OCI-LY3 (cell line): ENCODE measurements at regions not wholly inside any gene's neighbourhood (a gene's known extent, or its start where the extent isn't known, plus 50 kb on each side); places are given as distances from the start of the nearest gene placed in this dataset.

Experiments
- H2AFZ ChIP-seq: fragments of 200-600, 300-600 bp; shearing (Covaris generic); 2 replicates; pipeline ENCODE4 v1.6.0; 2014; ENCODE audit warnings: antibody characterized with exemption, low read depth, low read length
- H3K27ac ChIP-seq: fragments of 200-600, 300-600 bp; sonication (generic); 2 replicates; pipeline ENCODE4 v1.5.1; 2014; ENCODE audit warnings: mild to moderate bottlenecking, low read length, moderate library complexity, mixed read lengths
- H3K27me3 ChIP-seq: fragments of 200-600, 300-600 bp; sonication (generic); 2 replicates; pipeline ENCODE4 v1.6.1; 2014; ENCODE audit warnings: low read depth, low read length, mixed read lengths
- H3K36me3 ChIP-seq: fragments of 200-600, 300-600 bp; sonication (generic); replicated peaks from 2 replicates; pipeline ENCODE3; 2014; ENCODE audit warnings: low read depth, low read length, mixed read lengths
- H3K4me1 ChIP-seq: fragments of 300-600, 200-600 bp; sonication (generic); 2 replicates; pipeline ENCODE4 v1.6.1; 2014; ENCODE audit warnings: low read length, mixed read lengths
- H3K4me2 ChIP-seq: fragments of 200-600, 300-600 bp; sonication (generic); 2 replicates; pipeline ENCODE4 v1.6.1; 2014; ENCODE audit warnings: low read length, mixed read lengths
- H3K4me3 ChIP-seq: fragments of 300-600, 200-600 bp; sonication (generic); 2 replicates; pipeline ENCODE4 v1.5.1; 2014; ENCODE audit warnings: antibody characterized with exemption, mild to moderate bottlenecking, low read length, moderate library complexity
- H3K79me2 ChIP-seq: fragments of 300-600, 200-600 bp; shearing (Covaris generic); 2 replicates; pipeline ENCODE4 v1.6.1; 2014; ENCODE audit warnings: mild to moderate bottlenecking, low read length, mixed read lengths
- H3K9ac ChIP-seq: fragments of 300-600, 200-600 bp; shearing (Covaris generic); 2 replicates; pipeline ENCODE4 v1.6.0; 2014; ENCODE audit warnings: mild to moderate bottlenecking, low read length, moderate library complexity
- H3K9me3 ChIP-seq: fragments of 200-600, 300-600 bp; shearing (Covaris generic); 2 replicates; pipeline ENCODE4 v1.6.1; 2014; ENCODE audit warnings: low read length, mixed read lengths; ENCODE audit not compliant: insufficient read depth
- H4K20me1 ChIP-seq: fragments of 200-600, 300-600 bp; sonication (generic); 2 replicates; pipeline ENCODE4 v1.6.1; 2016; ENCODE audit warnings: low read length, mixed read lengths; ENCODE audit not compliant: insufficient read depth
- EZH2phosphoT487 ChIP-seq: fragments of 200-600 bp; shearing (Covaris generic); IDR thresholded peaks from 2 replicates; pipeline ENCODE4 v1.6.1; 2018; ENCODE audit warnings: antibody characterized with exemption, mixed run types, low read depth
- TF ChIP-seq, protein P1 (sequence below): fragments of 200-600, 300-600 bp; sonication (generic); IDR thresholded peaks from 2 replicates; pipeline ENCODE4 v1.5.1; 2014; ENCODE audit warnings: antibody characterized with exemption, low read length, low read depth

DNA sequence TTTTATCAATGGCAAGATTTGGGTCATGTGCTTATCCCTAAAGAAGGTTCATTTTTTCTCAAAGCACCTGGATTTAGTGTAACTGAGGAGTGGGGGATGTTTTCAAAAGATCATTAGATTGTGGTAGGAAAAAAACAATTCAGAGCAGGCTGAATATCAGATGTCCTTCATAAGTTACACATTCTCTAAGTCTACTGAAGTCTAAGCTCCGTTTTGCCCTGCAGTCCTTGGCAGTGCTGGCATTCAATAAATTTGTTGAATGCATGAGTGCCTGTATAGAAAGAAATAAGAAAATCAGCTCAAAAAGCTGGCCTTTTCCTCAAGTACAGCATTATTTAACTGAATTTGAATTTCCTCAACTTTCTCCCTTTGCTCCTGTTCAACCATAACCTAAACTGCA lies 819.0 kb upstream of the GRM7 start:
- H3K9ac ChIP-seq: no peak overlapping the region
- TF ChIP-seq EZH2phosphoT487: no peak
- TF ChIP-seq, protein P1, sequence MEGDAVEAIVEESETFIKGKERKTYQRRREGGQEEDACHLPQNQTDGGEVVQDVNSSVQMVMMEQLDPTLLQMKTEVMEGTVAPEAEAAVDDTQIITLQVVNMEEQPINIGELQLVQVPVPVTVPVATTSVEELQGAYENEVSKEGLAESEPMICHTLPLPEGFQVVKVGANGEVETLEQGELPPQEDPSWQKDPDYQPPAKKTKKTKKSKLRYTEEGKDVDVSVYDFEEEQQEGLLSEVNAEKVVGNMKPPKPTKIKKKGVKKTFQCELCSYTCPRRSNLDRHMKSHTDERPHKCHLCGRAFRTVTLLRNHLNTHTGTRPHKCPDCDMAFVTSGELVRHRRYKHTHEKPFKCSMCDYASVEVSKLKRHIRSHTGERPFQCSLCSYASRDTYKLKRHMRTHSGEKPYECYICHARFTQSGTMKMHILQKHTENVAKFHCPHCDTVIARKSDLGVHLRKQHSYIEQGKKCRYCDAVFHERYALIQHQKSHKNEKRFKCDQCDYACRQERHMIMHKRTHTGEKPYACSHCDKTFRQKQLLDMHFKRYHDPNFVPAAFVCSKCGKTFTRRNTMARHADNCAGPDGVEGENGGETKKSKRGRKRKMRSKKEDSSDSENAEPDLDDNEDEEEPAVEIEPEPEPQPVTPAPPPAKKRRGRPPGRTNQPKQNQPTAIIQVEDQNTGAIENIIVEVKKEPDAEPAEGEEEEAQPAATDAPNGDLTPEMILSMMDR: no peak
- no peaks in the 10 kb centered on the region for H3K4me1 ChIP-seq
- H3K27ac ChIP-seq: no peak overlapping the region
- no peaks in the 10 kb centered on the region for H3K27me3 ChIP-seq
- H2AFZ ChIP-seq: no peak overlapping the region
- H3K79me2 ChIP-seq: no peaks in the 10 kb centered on the region
- no peak overlapping the region for H3K4me3 ChIP-seq
- H3K4me2 ChIP-seq: no peak overlapping the region
- peaks cover 5% of the 10 kb centered on the region for H3K36me3 ChIP-seq
- no peaks in the 10 kb centered on the region for H4K20me1 ChIP-seq
- H3K9me3 ChIP-seq: peaks cover 14% of the 10 kb centered on the region; the same call in 1 of the 2 replicates

DNA sequence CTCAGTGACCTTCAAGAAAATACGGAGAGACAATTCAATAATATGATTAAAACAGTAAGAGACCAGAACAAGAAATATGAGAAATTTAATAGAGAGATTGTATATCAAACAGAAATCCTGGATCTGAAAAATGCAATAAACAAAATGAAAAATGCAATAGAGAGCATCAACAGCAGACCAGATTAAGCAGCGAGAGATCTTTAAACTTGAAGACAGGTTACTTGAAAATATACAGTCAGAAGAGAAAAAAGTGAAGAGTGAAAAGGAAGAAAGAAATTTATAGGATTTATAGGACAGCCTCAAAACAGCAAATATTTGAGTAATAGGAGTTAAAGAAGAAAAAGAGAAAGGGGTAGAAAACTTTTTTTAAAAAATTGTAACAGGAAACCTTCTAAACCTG lies 813.9 kb upstream of the GRM7 start:
- Histone ChIP-seq H3K4me1 (no peaks in the 10 kb centered on the region), H3K36me3 (peaks cover 7% of the 10 kb centered on the region), H2AFZ (no peak overlapping the region), H4K20me1 (no peaks in the 10 kb centered on the region), H3K4me2 (no peak overlapping the region), H3K4me3 (no peak overlapping the region), H3K27ac (no peak overlapping the region), H3K79me2 (no peaks in the 10 kb centered on the region), H3K27me3 (no peaks in the 10 kb centered on the region), H3K9ac (no peak overlapping the region), H3K9me3 (peaks cover 14% of the 10 kb centered on the region; the same call in 1 of the 2 replicates)
- no peak for TF ChIP-seq EZH2phosphoT487
- TF ChIP-seq, protein P1: no peak

DNA sequence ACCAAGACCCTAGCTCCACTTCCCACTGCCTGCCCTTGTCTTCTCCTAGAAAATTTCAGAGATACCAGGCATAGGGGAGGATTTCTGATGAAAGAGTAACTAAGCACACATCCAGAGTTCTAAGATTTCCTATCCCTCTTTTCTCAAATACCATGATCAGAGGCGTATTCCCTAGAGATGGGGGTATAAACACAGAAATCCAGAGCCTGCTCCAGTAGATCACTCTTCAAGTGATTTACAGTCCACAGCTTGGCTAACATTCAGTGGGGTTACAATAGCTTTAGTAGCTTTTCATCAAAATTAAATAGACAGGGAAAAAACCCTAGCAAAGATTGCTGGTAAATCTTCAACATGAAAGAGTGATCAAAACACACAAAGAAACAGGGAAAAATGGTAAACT lies 800.7 kb upstream of the GRM7 start:
- Histone ChIP-seq H3K9ac (no peak overlapping the region), H3K27me3 (no peaks in the 10 kb centered on the region), H3K79me2 (no peaks in the 10 kb centered on the region), H4K20me1 (no peaks in the 10 kb centered on the region), H2AFZ (no peak overlapping the region), H3K36me3 (no peaks in the 10 kb centered on the region), H3K27ac (no peak overlapping the region), H3K4me2 (no peak overlapping the region), H3K4me3 (no peak overlapping the region), H3K9me3 (no peaks in the 10 kb centered on the region), H3K4me1 (no peaks in the 10 kb centered on the region)
- TF ChIP-seq, protein P1: no peak
- TF ChIP-seq EZH2phosphoT487: no peak

DNA sequence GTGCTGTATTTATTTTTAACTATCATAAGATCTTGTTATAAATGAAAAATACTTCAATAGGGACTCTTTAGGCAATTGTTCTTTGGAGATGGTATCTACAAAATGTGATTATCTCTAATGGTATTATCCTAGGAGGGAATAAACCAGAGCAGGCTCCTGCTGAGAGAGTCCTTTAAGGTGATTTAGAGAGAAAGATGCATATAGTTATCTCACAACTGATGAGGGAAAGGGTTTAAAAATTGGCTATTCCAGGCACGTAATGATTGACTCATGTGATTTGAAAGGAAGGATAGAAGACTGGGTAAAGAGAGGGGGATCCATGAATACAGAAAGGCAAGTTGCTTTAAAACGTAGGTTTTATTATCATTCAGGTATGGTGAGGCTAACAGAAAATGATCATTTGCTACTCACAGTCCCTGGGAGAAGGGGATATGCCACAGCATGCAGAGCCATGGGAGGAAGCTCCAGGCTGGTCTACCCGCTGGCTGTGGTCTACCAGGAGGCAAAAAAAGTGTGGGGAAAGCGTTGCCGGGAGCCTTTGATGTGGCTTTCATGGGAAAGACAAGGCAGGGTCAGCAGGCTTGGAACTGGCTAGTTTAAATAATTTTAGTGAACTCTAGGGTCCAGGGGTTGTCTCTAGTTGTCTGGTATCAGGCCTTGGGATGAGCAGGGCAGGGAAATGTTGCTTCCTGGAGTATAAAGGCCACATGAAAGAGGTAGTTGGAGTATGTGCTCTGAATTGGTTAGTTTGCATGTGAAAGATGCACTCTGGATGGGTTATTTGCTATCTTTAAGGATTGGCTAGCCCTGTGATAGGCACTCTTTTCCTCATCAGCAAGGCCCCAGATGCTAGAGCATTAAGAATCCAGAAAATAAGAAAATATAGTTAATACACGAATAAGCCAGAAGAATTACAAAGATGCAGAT lies 798.4 kb upstream of the GRM7 start:
- Histone ChIP-seq H3K27ac (no peak overlapping the region), H3K4me1 (no peaks in the 10 kb centered on the region), H3K9ac (no peak overlapping the region), H3K4me3 (no peak overlapping the region), H3K4me2 (no peak overlapping the region), H3K27me3 (no peaks in the 10 kb centered on the region), H4K20me1 (no peaks in the 10 kb centered on the region), H3K9me3 (no peaks in the 10 kb centered on the region), H3K79me2 (no peaks in the 10 kb centered on the region), H2AFZ (no peak overlapping the region), H3K36me3 (no peaks in the 10 kb centered on the region)
- TF ChIP-seq, protein P1: no peak
- TF ChIP-seq EZH2phosphoT487: no peak
